PC-3 (cell line): ENCODE measurements at regions not wholly inside any gene's neighbourhood (a gene's known extent, or its start where the extent isn't known, plus 50 kb on each side); places are given as distances from the start of the nearest gene placed in this dataset.

Experiments used
- ATAC-seq: fragments of 200-7000 bp; cut with Tn5 transposase; 2 replicates; pipeline ENCODE4 v1.9.1; 2020; ENCODE audit warnings: mild to moderate bottlenecking, moderate library complexity
- BruUV-seq: library from RNA; stranded (reverse); fragments of 400-500 nt; replicated peaks from 2 replicates; lab custom pipeline; 2021; lab: Mats Ljungman, UMichigan
- CTCF ChIA-PET: fragments of 300-600 bp; sonication (Branson Sonifier 250); formaldehyde crosslinking; loops from one replicate; lab custom pipeline; 2022; ENCODE audit warnings: antibody characterized with exemption; lab: Charles Lee
- POLR2A ChIA-PET: fragments of 300-600 bp; sonication (Branson Sonifier 250); formaldehyde crosslinking; loops from one replicate; lab custom pipeline; 2022; ENCODE audit warnings: antibody characterized with exemption; ENCODE audit not compliant: unreplicated experiment; lab: Charles Lee
- DNase-seq: peaks from one replicate; pipeline ENCODE4 v3.0.0-alpha.2; 2015
- H2AFZ ChIP-seq: fragments of 300-600 bp; sonication (generic); 2 replicates; pipeline ENCODE4 v1.6.0; 2016; ENCODE audit warnings: antibody characterized with exemption, low read length
- H3F3A ChIP-seq: fragments of 300-600 bp; sonication (generic); one replicate; pipeline ENCODE4 v1.6.0; 2017; ENCODE audit warnings: antibody characterized with exemption, low read length, control low read depth, mild to moderate bottlenecking; ENCODE audit not compliant: unreplicated experiment
- H3K27ac ChIP-seq: fragments of 300-600 bp; sonication (generic); 2 replicates; pipeline ENCODE4 v1.5.1; 2016; ENCODE audit warnings: mild to moderate bottlenecking, low read length
- H3K27me3 ChIP-seq: fragments of 300-600 bp; sonication (generic); 2 replicates; pipeline ENCODE4 v1.6.1; 2016; ENCODE audit warnings: low read length, mixed read lengths
- H3K36me3 ChIP-seq: fragments of 300-600 bp; sonication (generic); 2 replicates; pipeline ENCODE4 v1.6.1; 2016; ENCODE audit warnings: low read depth, mixed run types, low read length, mixed read lengths
- H3K4me1 ChIP-seq: fragments of 300-600 bp; sonication (generic); 2 replicates; pipeline ENCODE4 v1.5.1; 2016; ENCODE audit warnings: low read length; ENCODE audit not compliant: insufficient read depth
- H3K4me2 ChIP-seq: fragments of 300-600 bp; sonication (generic); 2 replicates; pipeline ENCODE4 v1.6.0; 2016; ENCODE audit warnings: low read length
- H3K4me3 ChIP-seq: fragments of 300-600 bp; sonication (generic); 2 replicates; pipeline ENCODE4 v1.5.1; 2016; ENCODE audit warnings: mild to moderate bottlenecking, low read length, mixed read lengths
- H3K79me2 ChIP-seq: fragments of 300-600 bp; sonication (generic); 2 replicates; pipeline ENCODE4 v1.6.1; 2017; ENCODE audit warnings: low read length, mixed read lengths
- H3K9ac ChIP-seq: fragments of 300-600 bp; sonication (generic); 2 replicates; pipeline ENCODE4 v1.6.0; 2016; ENCODE audit warnings: mild to moderate bottlenecking, low read length
- H3K9me2 ChIP-seq: fragments of 300-600 bp; sonication (generic); replicated peaks from 2 replicates; pipeline ENCODE4 v1.6.1; 2016; ENCODE audit warnings: mixed run types, low read length, mixed read lengths
- H3K9me3 ChIP-seq: fragments of 300-600 bp; sonication (generic); 2 replicates; pipeline ENCODE4 v1.6.1; 2016; ENCODE audit warnings: low read length, mixed read lengths
- H4K20me1 ChIP-seq: fragments of 300-600 bp; sonication (generic); 2 replicates; pipeline ENCODE4 v1.6.1; 2016; ENCODE audit warnings: low read length, mixed read lengths
- CTCF ChIP-seq: fragments of 300-600 bp; sonication (generic); conservative IDR thresholded peaks from 2 replicates; pipeline ENCODE4 v1.5.1; 2017; ENCODE audit warnings: antibody characterized with exemption, low read depth, mild to moderate bottlenecking, low read length
- EZH2 ChIP-seq: fragments of 300-600 bp; sonication (generic); IDR thresholded peaks from one replicate; pipeline ENCODE4 v1.6.1; 2017; ENCODE audit warnings: antibody characterized with exemption, mild to moderate bottlenecking, low read length; ENCODE audit not compliant: unreplicated experiment
- EZH2phosphoT487 ChIP-seq: fragments of 300-600 bp; sonication (generic); IDR thresholded peaks from 2 replicates; pipeline ENCODE4 v1.6.1; 2018; ENCODE audit warnings: mild to moderate bottlenecking, antibody characterized with exemption, low read length, borderline replicate concordance
- intact Hi-C: fragments of 100-400 bp; cut with micrococcal nuclease; formaldehyde crosslinking; loops from 2 replicates; pipeline ENCODE4 v1.9.0; 2023

DNA sequence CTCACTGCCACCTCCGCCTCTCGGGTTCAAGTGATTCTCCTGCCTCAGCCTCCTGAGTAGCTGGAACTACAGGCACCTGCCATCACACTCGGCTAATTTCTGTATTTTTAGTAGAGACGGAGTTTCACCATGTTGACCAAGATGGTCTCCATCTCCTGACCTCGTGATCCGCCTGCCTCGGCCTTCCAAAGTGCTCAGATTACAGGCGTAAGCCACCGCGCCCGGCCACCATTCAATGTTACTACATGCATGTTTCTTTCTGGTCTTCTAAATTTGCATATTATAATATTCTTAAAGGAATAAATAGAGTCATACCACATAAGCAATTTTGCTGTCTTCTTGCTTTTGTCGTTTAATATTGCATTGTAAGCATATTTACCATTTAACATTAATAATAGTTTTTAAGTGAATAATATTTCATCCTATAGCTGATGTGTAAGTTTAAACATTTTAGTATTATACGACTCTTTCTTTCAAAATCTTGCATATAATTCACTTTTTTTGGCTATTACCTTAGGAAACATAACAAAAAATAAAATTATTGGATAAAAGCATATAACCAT, 1270.4 kb downstream of the ADGRL3 start:
- Histone ChIP-seq H3K9ac (no peak overlapping the region), H3K4me2 (no peak overlapping the region), H3F3A (no peaks in the 10 kb centered on the region), H3K4me3 (no peak overlapping the region), H3K4me1 (no peaks in the 10 kb centered on the region), H2AFZ (no peak overlapping the region), H3K27me3 (no peaks in the 10 kb centered on the region), H4K20me1 (no peaks in the 10 kb centered on the region), H3K27ac (no peak overlapping the region), H3K36me3 (no peaks in the 10 kb centered on the region), H3K9me2 (0 out of 2 replicates have a peak, but pooled peaks cover 4% of the 10 kb centered on the region), H3K9me3 (no peaks in the 10 kb centered on the region), H3K79me2 (no peaks in the 10 kb centered on the region)
- ATAC-seq (no peak), DNase-seq (no peak)
- CTCF ChIA-PET, result no interaction called here
- intact Hi-C loops, result no loop called here
- POLR2A ChIA-PET, result no interaction called here
- TF ChIP-seq CTCF, result no peak
- TF ChIP-seq EZH2, result no peak
- TF ChIP-seq EZH2phosphoT487, result no peak
- no TSS peak for BruUV-seq

DNA sequence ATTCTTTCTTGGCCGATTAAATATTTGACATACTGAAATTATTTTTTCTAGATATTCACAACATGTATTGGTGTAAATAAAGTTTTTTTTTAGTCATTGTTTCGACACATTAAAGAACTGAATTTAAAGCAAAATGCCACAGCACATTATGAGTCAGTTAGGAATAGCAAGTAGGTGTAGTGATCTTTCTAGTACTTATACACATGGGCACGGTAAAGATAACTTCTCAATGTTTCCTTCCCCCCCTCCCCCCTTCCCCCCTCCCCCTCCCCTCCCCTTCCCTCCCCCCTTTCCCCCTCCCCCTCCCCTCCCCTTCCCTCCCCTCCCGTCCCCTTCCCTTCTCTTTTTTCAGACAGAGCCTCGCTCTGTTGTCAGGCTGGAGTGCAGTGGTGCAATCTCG, 1269.9 kb downstream of the ADGRL3 start:
- Histone ChIP-seq H3K27me3 (no peaks in the 10 kb centered on the region), H3F3A (no peaks in the 10 kb centered on the region), H2AFZ (no peak overlapping the region), H3K4me3 (no peak overlapping the region), H4K20me1 (no peaks in the 10 kb centered on the region), H3K79me2 (no peaks in the 10 kb centered on the region), H3K9me3 (no peaks in the 10 kb centered on the region), H3K4me1 (no peaks in the 10 kb centered on the region), H3K36me3 (no peaks in the 10 kb centered on the region), H3K27ac (no peak overlapping the region), H3K9ac (no peak overlapping the region), H3K9me2 (0 out of 2 replicates have a peak, but pooled peaks cover 4% of the 10 kb centered on the region), H3K4me2 (no peak overlapping the region)
- BruUV-seq, result no TSS peak
- no peak for ATAC-seq
- TF ChIP-seq EZH2, result no peak
- POLR2A ChIA-PET, result no interaction called here
- DNase-seq, result no peak
- CTCF ChIA-PET, result no interaction called here
- intact Hi-C loops, result no loop called here

DNA sequence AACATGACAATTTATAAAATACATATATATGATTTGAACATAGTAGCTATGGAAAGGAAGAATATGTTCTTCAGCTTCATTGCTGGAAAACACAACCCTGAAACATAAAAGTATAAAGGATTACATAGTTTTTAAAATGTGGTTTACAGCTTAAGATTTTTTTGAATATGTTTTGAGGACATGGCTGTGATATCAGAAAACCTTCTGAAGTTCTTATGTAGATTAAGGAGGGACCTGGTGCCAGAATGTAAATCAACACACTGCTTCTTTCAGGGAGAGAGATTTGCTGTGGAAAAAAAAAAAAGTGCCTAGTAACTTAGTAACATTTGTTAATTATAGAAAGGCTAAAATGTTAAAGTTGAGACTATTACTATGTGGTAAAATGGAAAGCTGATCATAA, 1261.8 kb downstream of the ADGRL3 start:
- ChIA-PET POLR2A (no interaction called here), CTCF (no interaction called here)
- Histone ChIP-seq H4K20me1 (no peaks in the 10 kb centered on the region), H3K4me2 (no peak overlapping the region), H3K4me3 (no peak overlapping the region), H3K79me2 (no peaks in the 10 kb centered on the region), H3K4me1 (peaks cover 28% of the 10 kb centered on the region), H3K36me3 (no peaks in the 10 kb centered on the region), H3K27me3 (no peaks in the 10 kb centered on the region), H3K9ac (no peak overlapping the region), H3K27ac (no peak overlapping the region), H2AFZ (no peak overlapping the region), H3K9me2 (0 out of 2 replicates have a peak, but pooled peaks cover 4% of the 10 kb centered on the region), H3F3A (no peaks in the 10 kb centered on the region), H3K9me3 (no peaks in the 10 kb centered on the region)
- intact Hi-C loops, result no loop called here
- no peak for ATAC-seq
- BruUV-seq, result no TSS peak
- no peak for DNase-seq
- TF ChIP-seq EZH2phosphoT487, result no peak
- TF ChIP-seq EZH2, result no peak
- no peak for TF ChIP-seq CTCF
